ENCODE measurements at regions not wholly inside any gene's neighbourhood (a gene's known extent, or its start where the extent isn't known, plus 50 kb on each side); places are given as distances from the start of the nearest gene placed in this dataset.

DNA sequence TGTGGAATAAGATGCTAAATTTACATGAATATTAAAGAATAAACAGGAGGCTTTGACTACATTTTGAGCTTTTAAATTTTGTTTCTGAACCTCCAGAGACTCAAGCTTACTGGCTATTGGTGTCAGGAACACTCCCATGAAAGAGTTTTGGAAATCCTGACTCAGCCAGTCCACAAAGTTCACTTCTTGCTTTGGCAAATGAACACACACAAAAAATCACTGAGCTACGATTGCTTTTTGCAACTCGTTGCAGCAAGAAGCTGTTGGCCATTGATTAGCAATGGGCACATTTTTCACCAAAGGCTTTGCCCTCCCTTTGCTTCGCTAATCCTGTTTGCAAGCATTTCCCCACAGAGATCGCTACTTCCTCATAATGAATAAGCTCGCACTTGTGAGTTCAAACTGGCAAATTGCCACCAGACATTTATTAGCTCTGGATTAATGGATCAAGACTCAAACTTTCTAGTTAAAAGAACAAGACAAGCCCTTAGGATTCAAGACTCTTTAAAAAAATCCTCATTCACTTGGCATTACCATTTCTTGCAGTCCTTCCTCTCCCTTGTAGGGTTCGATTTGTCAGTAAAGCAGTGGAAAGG lies 343.2 kb upstream of the ONECUT1 start:
- TF ChIP-seq, protein P1, sequence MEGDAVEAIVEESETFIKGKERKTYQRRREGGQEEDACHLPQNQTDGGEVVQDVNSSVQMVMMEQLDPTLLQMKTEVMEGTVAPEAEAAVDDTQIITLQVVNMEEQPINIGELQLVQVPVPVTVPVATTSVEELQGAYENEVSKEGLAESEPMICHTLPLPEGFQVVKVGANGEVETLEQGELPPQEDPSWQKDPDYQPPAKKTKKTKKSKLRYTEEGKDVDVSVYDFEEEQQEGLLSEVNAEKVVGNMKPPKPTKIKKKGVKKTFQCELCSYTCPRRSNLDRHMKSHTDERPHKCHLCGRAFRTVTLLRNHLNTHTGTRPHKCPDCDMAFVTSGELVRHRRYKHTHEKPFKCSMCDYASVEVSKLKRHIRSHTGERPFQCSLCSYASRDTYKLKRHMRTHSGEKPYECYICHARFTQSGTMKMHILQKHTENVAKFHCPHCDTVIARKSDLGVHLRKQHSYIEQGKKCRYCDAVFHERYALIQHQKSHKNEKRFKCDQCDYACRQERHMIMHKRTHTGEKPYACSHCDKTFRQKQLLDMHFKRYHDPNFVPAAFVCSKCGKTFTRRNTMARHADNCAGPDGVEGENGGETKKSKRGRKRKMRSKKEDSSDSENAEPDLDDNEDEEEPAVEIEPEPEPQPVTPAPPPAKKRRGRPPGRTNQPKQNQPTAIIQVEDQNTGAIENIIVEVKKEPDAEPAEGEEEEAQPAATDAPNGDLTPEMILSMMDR (IDR thresholded peaks at IDR 0.05) = no peak
- no peak for TF ChIP-seq TAF1 (IDR thresholded peaks at IDR 0.05; ENCODE audit: borderline replicate concordance, low read depth, low read length)
- no peak for TF ChIP-seq EP300 (IDR thresholded peaks at IDR 0.05; ENCODE audit: borderline replicate concordance in 1 of 2, low read depth in 1 of 2, low read length in 1 of 2)
- no peak for TF ChIP-seq USF2 (IDR thresholded peaks at IDR 0.05; ENCODE audit: borderline replicate concordance, low read depth, low read length)
- no peak for TF ChIP-seq NFIC (IDR thresholded peaks at IDR 0.05; ENCODE audit: borderline replicate concordance)
- TF ChIP-seq, protein P2, sequence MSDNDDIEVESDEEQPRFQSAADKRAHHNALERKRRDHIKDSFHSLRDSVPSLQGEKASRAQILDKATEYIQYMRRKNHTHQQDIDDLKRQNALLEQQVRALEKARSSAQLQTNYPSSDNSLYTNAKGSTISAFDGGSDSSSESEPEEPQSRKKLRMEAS (IDR thresholded peaks at IDR 0.05; ENCODE audit: low read depth) = no peak
- no peak for TF ChIP-seq POLR2AphosphoS5 (IDR thresholded peaks at IDR 0.05; ENCODE audit: low read depth, low read length)
- TF ChIP-seq, protein P3, sequence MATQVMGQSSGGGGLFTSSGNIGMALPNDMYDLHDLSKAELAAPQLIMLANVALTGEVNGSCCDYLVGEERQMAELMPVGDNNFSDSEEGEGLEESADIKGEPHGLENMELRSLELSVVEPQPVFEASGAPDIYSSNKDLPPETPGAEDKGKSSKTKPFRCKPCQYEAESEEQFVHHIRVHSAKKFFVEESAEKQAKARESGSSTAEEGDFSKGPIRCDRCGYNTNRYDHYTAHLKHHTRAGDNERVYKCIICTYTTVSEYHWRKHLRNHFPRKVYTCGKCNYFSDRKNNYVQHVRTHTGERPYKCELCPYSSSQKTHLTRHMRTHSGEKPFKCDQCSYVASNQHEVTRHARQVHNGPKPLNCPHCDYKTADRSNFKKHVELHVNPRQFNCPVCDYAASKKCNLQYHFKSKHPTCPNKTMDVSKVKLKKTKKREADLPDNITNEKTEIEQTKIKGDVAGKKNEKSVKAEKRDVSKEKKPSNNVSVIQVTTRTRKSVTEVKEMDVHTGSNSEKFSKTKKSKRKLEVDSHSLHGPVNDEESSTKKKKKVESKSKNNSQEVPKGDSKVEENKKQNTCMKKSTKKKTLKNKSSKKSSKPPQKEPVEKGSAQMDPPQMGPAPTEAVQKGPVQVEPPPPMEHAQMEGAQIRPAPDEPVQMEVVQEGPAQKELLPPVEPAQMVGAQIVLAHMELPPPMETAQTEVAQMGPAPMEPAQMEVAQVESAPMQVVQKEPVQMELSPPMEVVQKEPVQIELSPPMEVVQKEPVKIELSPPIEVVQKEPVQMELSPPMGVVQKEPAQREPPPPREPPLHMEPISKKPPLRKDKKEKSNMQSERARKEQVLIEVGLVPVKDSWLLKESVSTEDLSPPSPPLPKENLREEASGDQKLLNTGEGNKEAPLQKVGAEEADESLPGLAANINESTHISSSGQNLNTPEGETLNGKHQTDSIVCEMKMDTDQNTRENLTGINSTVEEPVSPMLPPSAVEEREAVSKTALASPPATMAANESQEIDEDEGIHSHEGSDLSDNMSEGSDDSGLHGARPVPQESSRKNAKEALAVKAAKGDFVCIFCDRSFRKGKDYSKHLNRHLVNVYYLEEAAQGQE (IDR thresholded peaks at IDR 0.05; ENCODE audit: low read depth, low read length) = no peak
- no peak for TF ChIP-seq TCF12 (IDR thresholded peaks at IDR 0.05)
- TF ChIP-seq CHD2 (IDR thresholded peaks at IDR 0.05; ENCODE audit: low read length, partially characterized antibody) = no peak
- no peak for TF ChIP-seq RCOR1 (IDR thresholded peaks at IDR 0.05; ENCODE audit: low read length)
- no peak for TF ChIP-seq EZH2phosphoT487 (IDR thresholded peaks at IDR 0.05; ENCODE audit: borderline replicate concordance, low read depth)
- no peak for TF ChIP-seq FOSL2 (IDR thresholded peaks at IDR 0.05; ENCODE audit: borderline replicate concordance, low read depth)

Measured in SK-N-SH (cell line).